SU-DHL-6 (cell line): ENCODE measurements at regions not wholly inside any gene's neighbourhood (a gene's known extent, or its start where the extent isn't known, plus 50 kb on each side); places are given as distances from the start of the nearest gene placed in this dataset.

Source experiments
- H2AFZ ChIP-seq: fragments of 200-600 bp; sonication (generic); 2 replicates; pipeline ENCODE4 v1.6.1; 2014; ENCODE audit warnings: low read depth, mild to moderate bottlenecking, moderate library complexity, mixed read lengths, antibody characterized with exemption, low read length; ENCODE audit not compliant: severe bottlenecking
- H3F3A ChIP-seq: fragments of 200-600 bp; shearing (Covaris generic); 2 replicates; pipeline ENCODE4 v1.6.0; 2016; ENCODE audit warnings: antibody characterized with exemption, mild to moderate bottlenecking; ENCODE audit not compliant: insufficient read depth
- H3K27ac ChIP-seq: fragments of 200-600 bp; sonication (generic); 2 replicates; pipeline ENCODE4 v1.5.1; 2016; ENCODE audit warnings: low read depth, mild to moderate bottlenecking, low read length, moderate library complexity, mixed read lengths
- H3K27me3 ChIP-seq: fragments of 200-600 bp; sonication (generic), shearing (Covaris generic); 2 replicates; pipeline ENCODE4 v1.6.0; 2014; ENCODE audit warnings: mild to moderate bottlenecking, low read length
- H3K36me3 ChIP-seq: fragments of 200-600 bp; sonication (generic); 2 replicates; pipeline ENCODE4 v1.6.1; 2014; ENCODE audit warnings: mild to moderate bottlenecking, low read length, mixed read lengths
- H3K4me2 ChIP-seq: fragments of 300-600, 200-600 bp; shearing (Covaris generic), sonication (generic); 2 replicates; pipeline ENCODE4 v1.6.0; 2014; ENCODE audit warnings: low read length, low read depth, mild to moderate bottlenecking; ENCODE audit not compliant: poor library complexity, severe bottlenecking
- H3K4me3 ChIP-seq: fragments of 200-600 bp; sonication (generic); 2 replicates; pipeline ENCODE4 v1.5.1; 2014; ENCODE audit warnings: antibody characterized with exemption, low read length, mild to moderate bottlenecking, mixed read lengths; ENCODE audit not compliant: insufficient read depth, poor library complexity, severe bottlenecking
- H3K79me2 ChIP-seq: fragments of 200-600 bp; sonication (generic); 2 replicates; pipeline ENCODE4 v1.6.1; 2014; ENCODE audit warnings: mild to moderate bottlenecking, low read length, moderate library complexity; ENCODE audit not compliant: insufficient read depth
- H3K9ac ChIP-seq: fragments of 200-600 bp; sonication (generic); 2 replicates; pipeline ENCODE4 v1.7.0; 2014; ENCODE audit warnings: mild to moderate bottlenecking, low read length
- H3K9me2 ChIP-seq: fragments of 200-600 bp; sonication (generic); replicated peaks from 2 replicates; pipeline ENCODE4 v1.6.1; 2014; ENCODE audit warnings: low read length; ENCODE audit not compliant: insufficient read depth
- H3K9me3 ChIP-seq: fragments of 200-600 bp; sonication (generic); 2 replicates; pipeline ENCODE4 v1.6.1; 2014; ENCODE audit warnings: low read length, mixed read lengths; ENCODE audit not compliant: insufficient read depth
- H4K20me1 ChIP-seq: fragments of 200-600 bp; sonication (generic); 2 replicates; pipeline ENCODE4 v1.6.1; 2014; ENCODE audit warnings: low read depth, mild to moderate bottlenecking, antibody characterized with exemption, low read length, moderate library complexity, mixed read lengths
- EZH2phosphoT487 ChIP-seq: fragments of 200-600 bp; sonication (generic), shearing (Covaris generic); conservative IDR thresholded peaks from 2 replicates; pipeline ENCODE4 v1.6.1; 2018; ENCODE audit warnings: mild to moderate bottlenecking, antibody characterized with exemption, low read length, moderate library complexity, mixed read lengths
- TF ChIP-seq, protein P1 (sequence below): fragments of 200-600 bp; sonication (generic); IDR thresholded peaks from one replicate; pipeline ENCODE4 v1.5.1; 2017; ENCODE audit warnings: antibody characterized with exemption, mild to moderate bottlenecking, low read length, moderate library complexity; ENCODE audit not compliant: insufficient read depth, poor library complexity, severe bottlenecking

DNA sequence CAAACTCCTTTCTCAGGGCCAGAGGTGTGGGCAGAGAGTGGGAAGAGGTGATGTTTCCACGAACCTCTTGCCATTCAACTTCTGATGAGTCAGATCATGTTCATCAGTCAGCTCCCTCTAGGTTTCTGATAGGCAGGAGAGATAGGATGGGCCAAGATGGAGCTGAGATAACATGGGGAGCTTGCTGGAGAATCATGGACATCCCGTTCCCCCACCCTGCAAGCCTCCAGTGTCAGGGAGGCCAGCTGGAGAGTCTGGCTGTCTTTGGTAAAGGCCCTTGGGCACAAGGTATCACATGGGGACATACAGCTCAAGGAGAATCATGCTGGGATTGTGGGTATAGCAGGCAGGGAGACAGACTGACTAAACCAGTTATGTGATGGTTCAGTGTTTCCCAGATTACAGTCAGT, 136.0 kb upstream of the IRX3 start:
- no peaks in the 10 kb centered on the region for H3K9me2 ChIP-seq
- no peak overlapping the region for H2AFZ ChIP-seq
- no peaks in the 10 kb centered on the region for H3K36me3 ChIP-seq
- no peak overlapping the region for H3K4me2 ChIP-seq
- no peaks in the 10 kb centered on the region for H4K20me1 ChIP-seq
- H3K27ac ChIP-seq = no peak overlapping the region
- no peak for TF ChIP-seq EZH2phosphoT487
- TF ChIP-seq, protein P1, sequence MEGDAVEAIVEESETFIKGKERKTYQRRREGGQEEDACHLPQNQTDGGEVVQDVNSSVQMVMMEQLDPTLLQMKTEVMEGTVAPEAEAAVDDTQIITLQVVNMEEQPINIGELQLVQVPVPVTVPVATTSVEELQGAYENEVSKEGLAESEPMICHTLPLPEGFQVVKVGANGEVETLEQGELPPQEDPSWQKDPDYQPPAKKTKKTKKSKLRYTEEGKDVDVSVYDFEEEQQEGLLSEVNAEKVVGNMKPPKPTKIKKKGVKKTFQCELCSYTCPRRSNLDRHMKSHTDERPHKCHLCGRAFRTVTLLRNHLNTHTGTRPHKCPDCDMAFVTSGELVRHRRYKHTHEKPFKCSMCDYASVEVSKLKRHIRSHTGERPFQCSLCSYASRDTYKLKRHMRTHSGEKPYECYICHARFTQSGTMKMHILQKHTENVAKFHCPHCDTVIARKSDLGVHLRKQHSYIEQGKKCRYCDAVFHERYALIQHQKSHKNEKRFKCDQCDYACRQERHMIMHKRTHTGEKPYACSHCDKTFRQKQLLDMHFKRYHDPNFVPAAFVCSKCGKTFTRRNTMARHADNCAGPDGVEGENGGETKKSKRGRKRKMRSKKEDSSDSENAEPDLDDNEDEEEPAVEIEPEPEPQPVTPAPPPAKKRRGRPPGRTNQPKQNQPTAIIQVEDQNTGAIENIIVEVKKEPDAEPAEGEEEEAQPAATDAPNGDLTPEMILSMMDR = no peak
- H3F3A ChIP-seq = no peaks in the 10 kb centered on the region
- no peaks in the 10 kb centered on the region for H3K27me3 ChIP-seq
- H3K9me3 ChIP-seq = no peaks in the 10 kb centered on the region
- no peak overlapping the region for H3K4me3 ChIP-seq
- H3K9ac ChIP-seq = no peak overlapping the region
- no peaks in the 10 kb centered on the region for H3K79me2 ChIP-seq

- TF ChIP-seq, protein P1 = no peak
- no peak for TF ChIP-seq EZH2phosphoT487
- Histone ChIP-seq H3F3A (no peaks in the 10 kb centered on the region), H3K36me3 (no peaks in the 10 kb centered on the region), H2AFZ (no peak overlapping the region), H3K4me2 (no peak overlapping the region), H3K9me2 (no peaks in the 10 kb centered on the region), H3K9ac (no peak overlapping the region), H3K79me2 (no peaks in the 10 kb centered on the region), H3K9me3 (no peaks in the 10 kb centered on the region), H3K27me3 (no peaks in the 10 kb centered on the region), H4K20me1 (no peaks in the 10 kb centered on the region), H3K4me3 (no peak overlapping the region), H3K27ac (no peak overlapping the region)
These were observed 135.6 kb upstream of the IRX3 start for GRCh38 chr16:54422159-54422558.

DNA sequence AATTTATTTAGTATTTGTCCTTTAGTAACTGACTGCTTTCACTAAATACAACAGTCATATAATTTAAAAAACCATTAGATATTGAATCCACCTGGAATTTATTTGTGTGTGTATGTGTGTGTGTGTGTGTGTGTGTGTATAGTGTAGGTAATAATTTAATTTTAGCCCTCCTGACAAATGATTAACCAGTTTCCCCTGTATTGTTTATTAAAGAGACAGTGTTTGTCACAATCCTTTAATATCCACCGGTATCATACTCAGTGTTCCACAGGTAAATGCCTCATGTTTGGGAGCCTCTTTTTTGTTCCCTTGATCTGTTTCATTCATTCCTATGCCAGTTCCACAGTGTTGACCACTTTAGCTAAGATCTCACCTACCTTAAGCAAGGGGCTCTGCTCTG, 134.6 kb upstream of the IRX3 start:
- Histone ChIP-seq H2AFZ (no peak overlapping the region), H3K79me2 (no peaks in the 10 kb centered on the region), H3K9me3 (no peaks in the 10 kb centered on the region), H3K27me3 (no peaks in the 10 kb centered on the region), H3K27ac (no peak overlapping the region), H3F3A (no peaks in the 10 kb centered on the region), H3K4me2 (no peak overlapping the region), H3K9ac (no peak overlapping the region), H3K36me3 (no peaks in the 10 kb centered on the region), H3K9me2 (no peaks in the 10 kb centered on the region), H3K4me3 (no peak overlapping the region), H4K20me1 (no peaks in the 10 kb centered on the region)
- TF ChIP-seq, protein P1 = no peak

- no peaks in the 10 kb centered on the region for H3K9me3 ChIP-seq
- no peaks in the 10 kb centered on the region for H3K36me3 ChIP-seq
- H2AFZ ChIP-seq = no peak overlapping the region
- no peaks in the 10 kb centered on the region for H4K20me1 ChIP-seq
- H3F3A ChIP-seq = no peaks in the 10 kb centered on the region
- H3K9me2 ChIP-seq = no peaks in the 10 kb centered on the region
- H3K27me3 ChIP-seq = no peaks in the 10 kb centered on the region
- no peak overlapping the region for H3K4me3 ChIP-seq
- H3K4me2 ChIP-seq = no peak overlapping the region
- no peaks in the 10 kb centered on the region for H3K79me2 ChIP-seq
- H3K27ac ChIP-seq = no peak overlapping the region
- no peak for TF ChIP-seq EZH2phosphoT487
- TF ChIP-seq, protein P1 = no peak
- H3K9ac ChIP-seq = no peak overlapping the region
These were observed 132.3 kb upstream of the IRX3 start for GRCh38 chr16:54418903-54419302.
